HS-5 (cell line): ENCODE measurements at regions not wholly inside any gene's neighbourhood (a gene's known extent, or its start where the extent isn't known, plus 50 kb on each side); places are given as distances from the start of the nearest gene placed in this dataset.

Source experiments
- DNase-seq: peaks from one replicate; pipeline ENCODE4 v3.0.0-alpha.2; 2012; ENCODE audit warnings: low read depth

DNA sequence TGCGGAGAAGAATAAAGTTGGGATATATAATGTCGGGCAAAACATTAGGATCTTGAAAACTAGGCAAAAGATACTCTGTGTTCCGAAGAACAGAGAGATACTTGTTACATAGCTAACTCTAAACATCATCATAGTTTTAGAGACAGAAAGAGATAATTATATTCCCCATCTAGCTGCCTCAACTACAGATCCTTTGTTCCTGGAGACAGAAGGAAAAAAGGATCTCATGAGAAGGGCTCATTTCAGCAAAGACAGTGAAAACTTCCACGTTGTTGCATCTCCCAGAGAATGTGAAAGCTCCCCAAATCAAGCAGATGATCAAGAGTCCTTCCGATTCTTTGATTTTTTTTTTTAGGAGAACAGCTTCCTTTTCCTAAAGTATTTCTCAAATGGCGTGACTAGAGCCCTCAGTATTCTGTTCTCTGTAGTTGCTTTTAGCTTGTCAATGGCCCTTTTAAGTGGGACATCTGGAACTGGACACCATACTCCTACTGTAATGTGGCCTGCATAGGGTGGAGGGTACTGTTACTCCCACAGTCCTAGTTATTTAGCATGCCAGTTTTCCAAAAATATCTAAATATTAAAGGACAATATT is 1048.2 kb downstream of the TTLL7 start:
- DNase-seq = no peak

DNA sequence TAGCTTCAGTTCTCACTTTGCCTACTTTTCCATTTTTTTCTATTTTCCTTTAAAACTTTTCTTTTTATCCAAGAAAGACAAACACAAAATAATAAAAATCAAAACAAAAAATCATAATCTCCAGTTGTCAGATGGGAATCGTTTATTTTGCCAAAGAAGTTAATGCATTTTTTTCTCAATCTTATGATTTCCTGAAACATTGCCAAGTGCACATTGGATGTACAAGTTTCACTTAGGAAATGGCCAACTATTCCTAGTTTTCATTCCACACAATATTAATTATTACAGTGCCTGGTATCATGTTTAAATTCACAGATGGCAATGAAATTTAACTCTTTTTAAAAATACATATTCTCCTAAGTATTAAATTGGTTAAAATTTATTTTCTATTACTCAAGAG is 1050.5 kb downstream of the TTLL7 start:
- DNase-seq = no peak

DNA sequence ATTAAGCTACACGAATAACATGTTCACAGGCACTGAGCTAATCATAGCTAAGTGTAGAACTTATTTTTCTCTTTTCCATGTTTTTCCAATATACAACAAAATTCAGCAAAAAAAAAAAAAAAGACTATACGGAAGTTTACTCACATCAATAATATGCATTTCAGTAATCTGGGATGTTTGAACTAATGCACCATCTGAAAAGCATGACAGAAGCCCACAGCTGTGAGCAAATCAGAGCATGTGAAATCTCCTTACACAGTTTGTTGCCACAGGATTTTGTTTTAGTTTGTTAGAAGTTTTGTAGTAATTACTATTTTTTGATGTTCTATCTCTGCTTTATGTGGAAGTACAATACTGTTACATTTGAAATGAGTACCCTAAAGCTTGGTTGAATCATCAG is 1051.7 kb downstream of the TTLL7 start:
- no peak for DNase-seq

DNA sequence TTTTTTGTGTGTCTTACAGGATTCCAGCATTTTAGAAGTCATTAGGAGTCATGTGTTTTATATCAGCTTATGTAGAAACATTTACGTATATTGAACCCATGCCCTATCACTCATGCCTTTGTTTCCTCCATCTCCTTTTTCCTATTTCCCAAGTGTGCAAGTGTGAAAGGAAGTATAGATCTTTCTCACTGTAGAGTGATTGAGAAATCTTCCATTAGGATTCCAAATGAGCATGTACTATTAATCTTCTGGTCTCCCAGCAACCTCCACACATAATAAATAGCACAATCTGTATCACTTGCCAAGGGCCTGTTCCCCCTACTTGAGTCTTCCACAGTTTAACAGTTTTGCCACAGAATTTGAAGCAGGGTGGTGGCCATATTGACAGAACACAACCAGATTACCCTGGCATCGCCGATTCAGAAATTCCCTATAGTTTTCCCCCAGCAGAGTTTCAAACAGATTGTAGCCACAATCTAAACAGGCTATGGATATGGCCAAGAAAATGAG is 1052.8 kb downstream of the TTLL7 start:
- DNase-seq = no peak

DNA sequence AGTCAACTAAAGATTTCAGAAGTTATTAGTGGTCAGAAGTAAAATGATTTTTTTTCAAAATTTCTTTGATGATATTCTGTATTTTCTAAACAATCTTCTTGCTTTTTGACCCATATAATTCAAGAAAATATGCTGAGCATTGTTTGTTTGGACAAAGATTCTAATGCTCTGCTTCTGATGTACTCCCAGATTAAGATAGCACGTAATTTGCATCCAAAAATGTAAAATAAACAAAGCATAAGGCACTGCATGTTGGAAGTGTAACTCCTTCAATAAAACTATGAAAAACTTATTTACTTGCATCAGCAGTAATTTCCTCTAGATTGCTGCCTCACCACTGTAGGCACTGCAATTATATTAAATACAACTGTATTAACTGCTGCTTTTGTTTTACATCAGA is 1054.1 kb downstream of the TTLL7 start:
- no peak for DNase-seq

DNA sequence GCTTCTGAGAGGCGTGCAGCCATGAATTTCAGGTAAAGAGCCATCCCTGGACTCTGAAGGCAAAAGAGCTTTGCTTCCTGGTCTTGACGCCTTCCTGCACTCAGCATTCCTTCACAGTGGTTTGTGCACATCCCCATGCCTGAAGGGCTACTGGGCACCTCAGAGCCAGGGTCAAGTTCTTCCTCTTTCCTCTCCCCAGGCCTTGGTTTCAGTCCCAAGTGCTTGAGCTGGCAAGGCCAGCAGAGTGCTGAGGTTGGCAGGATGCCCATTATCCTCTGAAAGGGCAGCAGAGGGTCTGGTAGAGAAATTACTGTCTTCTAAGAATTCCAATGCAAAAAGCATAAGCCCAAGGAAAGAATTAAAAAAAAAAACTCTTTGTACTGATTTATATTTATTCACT is 1064.9 kb downstream of the TTLL7 start:
- DNase-seq = no peak

DNA sequence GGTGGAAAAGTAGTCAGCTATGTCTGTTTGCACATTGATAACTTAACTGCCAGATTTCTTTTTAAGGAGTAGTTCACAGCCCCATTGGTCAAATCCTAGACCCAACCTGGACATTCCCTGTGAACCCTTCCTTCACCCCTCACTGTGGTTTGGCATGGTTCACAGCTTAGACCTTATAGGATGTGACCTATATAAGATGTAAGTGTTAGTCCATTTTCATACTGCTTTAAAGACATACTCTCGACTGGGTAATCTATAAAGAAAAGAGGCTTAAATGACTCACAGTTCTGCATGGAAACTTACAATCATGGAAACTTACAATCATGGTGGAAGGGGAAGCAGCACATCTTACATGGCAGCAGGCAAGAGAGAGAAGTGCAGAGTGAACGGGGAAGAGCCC is 1066.2 kb downstream of the TTLL7 start:
- no peak for DNase-seq

DNA sequence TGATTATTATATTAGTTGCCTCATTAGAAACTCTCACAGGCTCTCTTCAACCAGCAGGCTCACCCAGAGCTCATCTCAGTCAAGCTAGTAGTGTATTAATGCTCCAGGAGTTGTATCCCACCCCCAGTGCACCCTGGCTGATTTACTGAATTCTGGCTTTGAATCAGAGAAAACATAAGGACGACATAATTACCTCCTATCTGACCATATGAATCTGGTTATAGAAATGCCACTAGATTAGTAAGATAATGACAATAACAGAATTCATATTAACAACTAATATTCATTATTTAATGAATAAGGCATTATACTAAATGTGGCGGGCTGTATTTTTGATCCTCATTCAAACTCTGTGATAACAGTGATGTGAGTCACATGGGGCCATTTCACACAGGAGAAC is 1066.7 kb downstream of the TTLL7 start:
- no peak for DNase-seq

DNA sequence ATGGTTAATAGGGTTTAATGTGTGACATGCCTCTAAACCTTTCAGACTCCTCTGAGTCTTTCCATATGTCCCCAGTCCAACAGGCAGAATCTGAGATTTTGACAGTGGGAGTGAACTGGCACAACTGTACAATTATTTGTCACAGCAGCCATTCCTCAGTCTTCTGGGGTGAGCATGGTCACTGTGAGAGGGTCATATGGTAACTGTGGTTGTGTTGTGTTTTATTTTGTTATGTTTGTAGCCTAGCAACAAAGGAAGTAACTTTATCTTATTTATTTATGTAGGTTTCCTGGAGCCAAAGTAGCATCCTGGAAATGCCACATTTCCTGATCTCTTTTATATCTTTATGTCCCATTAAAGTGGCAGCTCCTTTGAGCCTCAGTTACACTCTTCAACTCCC is 1067.9 kb downstream of the TTLL7 start:
- no peak for DNase-seq

DNA sequence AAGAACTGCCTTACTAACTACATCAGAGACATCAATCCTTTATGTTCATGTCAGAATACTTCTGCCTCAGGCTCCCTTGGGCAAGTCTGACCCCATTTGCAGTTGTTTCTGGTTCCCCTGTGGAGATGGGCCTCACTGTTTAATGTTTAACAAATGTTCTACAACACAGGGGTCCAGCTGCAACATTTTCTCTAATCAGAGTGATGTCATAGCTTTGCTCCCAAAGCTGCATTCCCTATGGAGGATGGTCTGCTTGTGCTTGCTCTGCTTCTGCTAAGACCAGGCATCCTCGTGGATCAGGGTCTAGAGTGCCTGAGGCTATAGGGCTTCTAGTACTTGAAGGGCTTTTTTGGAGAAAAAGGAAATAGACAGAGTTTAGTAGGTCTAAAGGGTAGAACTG is 1071.2 kb downstream of the TTLL7 start:
- no peak for DNase-seq

DNA sequence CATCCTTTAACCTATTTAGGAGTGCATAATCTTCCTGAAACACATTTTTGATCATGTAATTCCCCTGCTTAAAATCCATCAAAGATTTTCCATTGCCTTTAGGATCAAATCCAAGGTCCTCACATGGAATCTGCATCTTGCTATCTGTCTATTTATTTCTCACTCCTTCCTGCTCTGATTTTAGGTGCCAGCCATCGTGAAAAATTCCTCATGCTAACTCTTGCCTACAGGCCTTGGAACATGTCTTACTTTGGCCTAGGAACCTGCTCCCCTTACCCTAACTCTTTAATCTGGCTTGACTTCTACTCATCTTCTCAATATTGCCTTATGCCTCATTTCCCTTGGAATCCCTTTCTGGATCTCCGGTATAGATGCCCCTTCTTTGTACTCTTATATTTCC is 1074.3 kb downstream of the TTLL7 start:
- no peak for DNase-seq

DNA sequence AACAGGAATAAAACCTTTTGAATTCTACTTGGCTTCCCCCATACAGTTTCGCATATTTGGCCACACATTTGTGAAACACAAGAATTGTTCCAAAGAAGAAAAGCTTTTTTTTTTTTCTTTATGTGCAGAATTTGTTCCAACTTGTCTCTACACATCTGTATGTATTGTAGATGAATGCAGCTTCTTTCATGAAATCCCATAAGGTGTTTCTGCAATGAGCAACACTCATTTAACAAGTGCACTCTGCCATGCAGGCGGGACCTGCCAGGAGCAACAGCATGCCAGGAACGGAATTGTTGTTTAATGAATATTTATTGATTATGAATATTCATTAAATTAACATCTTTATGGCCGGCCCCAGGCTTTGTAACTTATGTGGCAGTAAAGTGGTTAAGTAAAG is 1075.0 kb downstream of the TTLL7 start:
- no peak for DNase-seq

DNA sequence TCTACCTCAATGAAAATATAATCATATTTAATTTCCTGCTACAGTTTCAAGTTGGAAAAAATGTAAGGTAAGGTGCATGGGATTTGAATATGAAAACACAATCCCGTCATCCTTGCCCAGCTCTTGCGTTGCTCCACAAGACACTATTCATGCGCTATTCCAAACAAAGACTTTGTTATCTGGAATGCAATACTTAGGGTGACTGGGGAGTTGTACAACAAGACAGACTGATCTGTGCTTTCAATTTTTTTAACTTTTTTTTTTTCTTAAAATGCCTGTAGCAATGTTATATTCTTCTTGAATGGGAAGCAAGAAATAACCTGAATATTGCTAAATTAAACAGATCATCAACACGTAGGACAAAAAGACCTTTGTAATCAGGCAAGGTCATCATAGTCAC is 1077.2 kb downstream of the TTLL7 start:
- no peak for DNase-seq

DNA sequence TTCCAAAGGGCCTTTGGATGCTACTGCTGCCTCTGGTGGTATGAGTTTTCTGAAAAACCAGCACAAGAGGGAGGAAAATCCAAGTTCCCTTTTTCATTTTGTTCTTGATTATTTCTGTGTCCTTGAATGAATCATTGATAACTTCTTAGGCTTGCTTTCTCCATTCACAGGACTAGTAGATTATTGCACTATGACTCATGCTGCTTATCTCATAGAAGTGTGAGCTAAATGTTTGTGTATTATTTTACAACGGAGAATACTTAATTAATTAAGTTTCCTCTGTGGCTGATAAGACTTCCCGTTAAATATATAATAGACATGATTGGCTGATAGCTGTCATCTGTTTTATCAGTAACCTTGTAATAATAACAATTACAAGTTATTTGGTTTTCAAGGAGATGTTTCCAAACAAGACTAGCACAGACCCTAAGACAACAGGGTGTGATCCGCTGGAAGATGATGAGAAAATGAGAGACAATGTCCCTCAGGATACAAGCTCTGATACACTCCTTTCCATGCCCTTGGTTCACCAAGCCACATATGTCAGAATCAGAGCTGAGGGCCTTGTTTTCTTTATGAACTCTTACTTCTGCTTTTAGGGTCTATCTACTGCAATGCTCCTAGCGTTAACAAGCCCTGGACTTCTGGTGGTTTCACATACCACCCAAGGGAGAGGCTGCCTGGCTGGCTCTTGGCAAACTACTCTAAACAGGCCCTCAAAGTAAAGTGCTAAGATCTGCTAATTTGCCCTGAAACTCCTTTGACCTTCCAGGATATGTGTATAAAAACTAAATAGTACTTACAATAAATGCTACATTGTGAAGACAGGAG is 1078.3 kb downstream of the TTLL7 start:
- DNase-seq = no peak

DNA sequence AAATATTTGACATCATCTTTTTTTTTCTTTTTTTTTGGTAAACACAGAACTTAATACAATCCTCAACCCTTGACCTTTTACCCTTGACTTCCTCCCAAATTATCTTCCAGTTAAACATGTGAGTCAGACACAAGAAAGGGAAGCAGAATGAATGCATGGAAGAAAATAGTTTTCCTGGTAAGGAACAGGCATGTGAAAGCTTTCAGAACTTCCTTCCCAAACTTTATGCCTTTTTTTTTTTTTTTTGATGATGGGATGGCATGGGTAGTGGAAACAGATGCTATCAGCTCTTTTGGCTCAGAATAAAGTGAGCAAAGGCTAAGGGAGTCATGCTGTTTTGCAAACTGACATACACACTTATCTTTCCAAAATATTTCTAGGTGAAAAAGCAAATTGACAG is 1079.1 kb downstream of the TTLL7 start:
- no peak for DNase-seq

DNA sequence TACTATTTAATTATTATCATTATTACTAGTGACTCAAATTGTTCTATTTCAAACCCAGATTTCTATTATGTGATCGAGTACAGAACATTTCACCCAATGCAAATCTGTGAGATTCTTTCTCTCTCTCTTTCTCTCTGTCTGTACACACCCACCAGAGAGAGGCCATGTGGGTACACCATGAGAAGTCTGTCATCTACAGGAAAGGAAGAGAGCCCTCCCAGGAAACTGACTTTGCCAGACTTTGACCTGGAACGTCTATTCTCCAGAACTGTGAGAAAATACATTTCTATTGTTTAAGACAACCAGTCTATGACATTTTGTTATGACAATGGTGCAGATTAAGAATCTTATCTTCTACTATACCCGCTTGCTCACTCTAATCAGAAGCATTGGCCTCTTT is 1091.6 kb downstream of the TTLL7 start:
- no peak for DNase-seq

DNA sequence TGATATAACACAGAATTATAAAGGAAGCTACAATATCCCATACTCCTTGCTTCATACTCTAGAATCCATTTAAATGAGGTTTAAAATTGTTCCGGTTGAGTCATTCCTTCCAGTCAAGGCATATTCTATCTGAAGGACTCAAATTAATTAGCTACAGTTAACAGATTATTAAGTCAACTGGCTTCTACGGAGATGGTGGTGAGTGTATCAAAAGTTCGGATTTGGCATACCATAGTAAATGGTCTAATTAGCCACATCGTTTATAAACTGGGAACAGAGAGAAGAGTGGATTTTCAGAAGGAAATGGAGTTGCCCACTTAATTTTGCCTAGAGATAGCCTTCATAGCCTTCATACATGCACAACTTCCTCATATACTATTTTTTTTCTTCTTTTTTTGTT is 1095.3 kb downstream of the TTLL7 start:
- no peak for DNase-seq

DNA sequence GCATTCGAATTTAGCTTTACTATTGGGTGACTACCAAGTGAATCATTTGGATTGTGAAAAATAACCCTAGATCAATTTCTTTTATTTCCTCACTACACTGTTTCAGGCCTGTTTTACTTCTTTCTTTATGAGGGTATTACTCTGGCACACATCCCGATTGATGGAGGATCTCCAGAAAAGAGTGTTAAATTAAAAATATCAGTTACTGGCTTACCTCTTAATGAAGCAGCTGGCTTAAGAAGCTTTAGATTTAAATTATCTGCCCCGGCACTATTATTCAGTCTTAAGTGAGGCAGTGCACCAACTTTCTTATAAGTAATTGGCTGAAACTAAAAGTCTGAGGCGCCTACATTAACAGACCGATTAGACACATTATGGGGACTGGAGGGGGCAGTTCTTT is 1097.4 kb downstream of the TTLL7 start:
- DNase-seq = no peak

DNA sequence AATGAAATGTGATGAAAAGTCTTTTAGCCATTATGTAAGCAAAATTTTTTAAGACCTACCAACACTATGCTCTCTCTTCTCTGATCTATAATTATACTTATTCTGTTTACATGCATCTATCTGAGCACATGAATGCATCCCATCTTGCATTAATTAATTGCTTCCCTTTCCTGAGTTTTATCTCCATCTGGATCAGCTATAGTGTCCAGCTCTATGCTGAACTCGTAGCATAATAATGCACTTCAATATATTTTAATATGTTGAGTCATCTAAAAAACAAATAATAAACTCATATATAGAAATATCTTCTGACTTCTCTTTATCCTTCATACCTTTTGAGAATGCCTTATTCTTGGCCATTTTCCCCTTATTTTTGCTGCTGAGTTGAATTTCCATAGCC is 1097.8 kb downstream of the TTLL7 start:
- DNase-seq = no peak

DNA sequence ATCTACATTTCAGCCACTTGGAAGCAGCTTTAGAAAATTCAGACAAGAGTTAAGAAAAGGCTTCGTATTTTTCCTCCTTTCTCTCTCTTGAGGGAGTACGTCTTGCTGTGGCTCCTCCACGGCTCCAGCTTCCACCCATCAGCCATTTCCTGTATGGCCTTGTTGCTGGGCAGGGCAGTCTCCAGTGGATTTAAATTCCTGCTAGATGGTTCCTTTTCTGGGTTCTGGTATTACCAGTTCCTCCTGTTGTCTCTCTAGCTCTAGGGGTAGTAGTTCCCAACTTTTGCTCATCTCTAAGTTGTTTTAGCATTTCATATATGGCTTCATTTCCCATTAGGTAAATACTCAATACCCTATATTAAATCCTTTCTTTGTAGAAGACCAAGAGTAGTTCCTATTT is 1098.3 kb downstream of the ADGRL2 start:
- no peak for DNase-seq

DNA sequence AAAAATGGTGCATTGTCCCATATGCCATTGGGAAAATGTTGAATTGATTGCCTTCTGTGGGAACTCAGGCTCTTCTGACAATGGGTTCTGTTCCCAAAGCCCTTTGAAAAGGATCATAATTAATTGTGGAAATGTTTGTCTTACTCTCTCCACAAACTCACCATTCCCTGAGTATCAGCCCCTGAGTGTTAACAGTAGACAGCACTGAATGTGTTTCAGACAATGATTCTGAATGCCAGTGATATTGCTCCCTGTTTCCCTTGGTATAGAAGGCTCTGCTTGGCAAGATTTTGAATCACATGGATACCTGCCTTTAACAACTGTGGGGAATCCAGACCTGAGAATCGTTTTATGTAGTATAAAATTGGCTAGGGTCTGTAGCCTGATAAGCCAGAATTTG is 1096.8 kb downstream of the ADGRL2 start:
- DNase-seq = no peak

DNA sequence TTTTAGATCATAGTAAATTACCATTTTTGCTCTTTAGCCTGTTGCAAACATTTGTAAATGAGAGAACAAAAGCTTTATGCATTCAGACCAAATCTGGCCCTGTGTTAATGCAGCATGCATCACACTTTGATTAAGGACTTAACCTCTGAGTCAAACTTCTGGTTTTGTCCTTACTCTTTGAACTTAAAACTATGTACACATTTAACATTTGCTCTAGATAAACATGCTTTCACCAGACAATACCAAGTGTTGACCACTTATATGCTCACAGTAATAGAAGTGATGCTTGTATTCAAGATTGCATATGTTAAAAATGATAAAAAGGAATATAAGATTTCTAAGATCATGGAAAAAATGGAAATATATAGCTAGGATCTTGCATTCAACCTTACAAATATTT is 1095.3 kb downstream of the ADGRL2 start:
- no peak for DNase-seq

DNA sequence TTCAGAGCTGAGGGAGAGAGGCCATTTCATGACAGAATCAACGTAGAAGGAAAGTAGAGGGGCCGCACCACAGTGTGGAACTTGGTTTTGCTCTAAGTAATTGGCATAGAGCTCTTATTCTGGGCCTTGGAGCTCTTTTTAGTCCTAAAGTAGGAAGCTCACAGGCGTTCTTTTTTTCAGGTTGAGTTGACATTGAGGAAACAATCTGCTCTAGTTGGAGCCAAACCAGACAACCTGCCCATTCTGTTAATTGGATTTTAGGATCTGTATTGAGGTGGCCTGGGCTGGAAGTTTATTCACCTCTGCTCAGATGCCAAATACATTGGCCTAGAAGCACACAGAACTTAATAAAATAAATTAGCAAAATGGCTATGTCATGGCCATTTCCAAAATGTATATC is 1093.9 kb downstream of the ADGRL2 start:
- no peak for DNase-seq
